ENCODE measurements at regions not wholly inside any gene's neighbourhood (a gene's known extent, or its start where the extent isn't known, plus 50 kb on each side); places are given as distances from the start of the nearest gene placed in this dataset.
A peak's percentile ranks its signal among the peaks of the same experiment; 100 is the strongest.
"Not testable (repeated sequence)": the region's sequence is repeated elsewhere in the genome, so short reads cannot be mapped to it uniquely, and the experiment has no call there.

DNA sequence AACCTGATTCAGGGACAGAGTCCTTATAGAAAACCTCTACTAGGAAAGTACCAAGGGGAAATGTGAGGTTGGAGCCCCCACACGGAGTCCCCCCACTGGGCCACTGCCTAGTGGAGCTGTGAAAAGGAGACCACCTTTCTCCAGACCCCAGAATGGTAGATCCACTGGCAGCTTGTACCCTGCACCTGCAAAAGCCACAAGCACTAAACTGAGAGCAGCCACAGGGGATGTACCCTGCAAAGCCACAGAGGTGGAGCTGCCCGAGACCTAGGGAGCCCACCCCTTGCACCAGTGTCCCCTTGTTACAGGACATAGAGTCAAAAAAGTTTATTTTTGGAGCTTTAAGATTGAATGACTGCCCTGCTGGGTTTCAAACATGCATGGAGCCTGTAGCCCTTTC lies 87.2 kb upstream of the KCNMA1 start:
- no peak for DNase-seq (ENCODE audit: low read depth)
- H3K4me3 ChIP-seq (ENCODE audit: low read depth, low read length): no peak overlapping the region
- TF ChIP-seq, protein P1, sequence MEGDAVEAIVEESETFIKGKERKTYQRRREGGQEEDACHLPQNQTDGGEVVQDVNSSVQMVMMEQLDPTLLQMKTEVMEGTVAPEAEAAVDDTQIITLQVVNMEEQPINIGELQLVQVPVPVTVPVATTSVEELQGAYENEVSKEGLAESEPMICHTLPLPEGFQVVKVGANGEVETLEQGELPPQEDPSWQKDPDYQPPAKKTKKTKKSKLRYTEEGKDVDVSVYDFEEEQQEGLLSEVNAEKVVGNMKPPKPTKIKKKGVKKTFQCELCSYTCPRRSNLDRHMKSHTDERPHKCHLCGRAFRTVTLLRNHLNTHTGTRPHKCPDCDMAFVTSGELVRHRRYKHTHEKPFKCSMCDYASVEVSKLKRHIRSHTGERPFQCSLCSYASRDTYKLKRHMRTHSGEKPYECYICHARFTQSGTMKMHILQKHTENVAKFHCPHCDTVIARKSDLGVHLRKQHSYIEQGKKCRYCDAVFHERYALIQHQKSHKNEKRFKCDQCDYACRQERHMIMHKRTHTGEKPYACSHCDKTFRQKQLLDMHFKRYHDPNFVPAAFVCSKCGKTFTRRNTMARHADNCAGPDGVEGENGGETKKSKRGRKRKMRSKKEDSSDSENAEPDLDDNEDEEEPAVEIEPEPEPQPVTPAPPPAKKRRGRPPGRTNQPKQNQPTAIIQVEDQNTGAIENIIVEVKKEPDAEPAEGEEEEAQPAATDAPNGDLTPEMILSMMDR (conservative IDR thresholded peaks at IDR 0.05; ENCODE audit: low read depth, low read length): no peak

DNA sequence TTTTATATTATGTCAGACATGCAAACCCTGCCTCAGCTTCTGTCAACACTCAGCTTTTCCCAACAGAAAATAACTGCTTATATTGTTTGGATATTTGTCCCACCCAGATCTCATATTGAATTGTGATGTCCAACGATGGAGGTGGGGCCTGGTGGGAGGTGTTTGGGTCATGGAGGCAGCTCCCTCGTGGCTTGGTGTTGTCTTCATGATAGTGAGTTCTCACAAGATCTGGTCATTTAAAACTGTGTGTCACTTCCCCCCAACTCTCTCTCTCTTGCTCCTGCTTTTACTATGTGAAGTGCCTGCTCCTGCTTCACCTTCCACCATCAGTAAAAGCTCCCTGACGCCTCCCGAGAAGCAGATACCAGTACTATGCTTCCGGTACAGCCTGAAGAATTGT lies 85.8 kb upstream of the KCNMA1 start:
- DNase-seq (ENCODE audit: low read depth): no peak
- no peak overlapping the region for H3K4me3 ChIP-seq (ENCODE audit: low read depth, low read length)
- TF ChIP-seq, protein P1 (conservative IDR thresholded peaks at IDR 0.05; ENCODE audit: low read depth, low read length): no peak

DNA sequence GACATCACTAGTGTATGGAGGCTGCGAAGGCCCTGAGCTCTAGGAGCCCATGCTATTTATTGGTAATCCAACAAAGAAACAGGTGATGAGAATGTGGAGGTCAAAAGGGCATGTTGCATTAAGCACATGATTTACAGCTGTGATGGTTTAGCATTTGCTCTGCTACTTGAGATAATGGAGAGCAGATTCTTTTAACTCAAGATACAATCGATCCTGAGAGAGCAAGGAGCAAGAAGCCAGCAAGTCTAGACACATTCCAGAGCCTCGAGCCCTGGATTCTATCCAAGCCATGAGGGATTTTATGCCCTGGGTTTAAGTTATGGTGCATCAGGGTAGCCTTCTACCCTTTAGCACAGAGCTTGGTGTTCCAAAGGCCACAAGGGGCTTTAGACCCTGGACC lies 85.3 kb upstream of the KCNMA1 start:
- peak; percentile 75 for DNase-seq (ENCODE audit: low read depth)
- not testable (repeated sequence) for H3K4me3 ChIP-seq (ENCODE audit: low read depth, low read length)

DNA sequence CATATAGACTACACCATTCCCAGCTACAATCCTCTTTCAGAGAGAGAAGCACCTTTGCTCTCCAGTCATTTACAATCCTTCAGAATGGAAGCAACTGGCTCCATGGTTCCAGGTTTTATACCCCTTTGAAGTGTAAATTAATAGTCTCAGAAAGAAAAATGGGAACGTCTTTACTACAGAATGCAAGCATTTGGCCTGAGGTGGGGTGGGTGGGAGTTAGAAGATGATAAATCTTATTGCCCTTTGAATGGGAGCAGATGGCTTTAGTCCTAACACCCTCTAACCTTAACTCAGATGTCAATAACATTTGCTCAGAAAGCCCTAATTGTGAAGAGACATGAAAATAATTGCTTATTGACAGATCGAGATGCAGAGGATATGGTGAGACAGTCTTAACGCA lies 84.2 kb upstream of the KCNMA1 start:
- TF ChIP-seq, protein P1 (conservative IDR thresholded peaks at IDR 0.05; ENCODE audit: low read depth, low read length): no peak
- DNase-seq (ENCODE audit: low read depth): no peak
- no peak overlapping the region for H3K4me3 ChIP-seq (ENCODE audit: low read depth, low read length)

DNA sequence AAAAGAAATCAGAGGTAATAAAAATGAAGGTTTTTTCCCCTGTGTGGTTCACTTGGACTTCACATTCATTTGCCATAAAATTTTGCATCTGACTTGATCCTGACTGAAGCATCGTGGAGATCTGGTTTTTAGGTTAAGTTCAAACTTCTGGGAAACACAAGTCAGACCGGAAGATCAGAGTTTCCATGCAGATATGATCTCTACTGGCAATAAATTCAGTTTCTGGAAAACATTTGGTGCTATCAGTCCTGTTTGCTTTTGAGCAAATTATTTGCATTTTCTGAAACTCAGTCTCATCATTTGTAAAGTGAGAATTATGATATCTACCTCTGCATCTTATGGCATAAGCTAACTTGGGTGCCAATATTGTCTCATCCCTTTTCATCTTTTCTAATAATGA lies 81.3 kb upstream of the KCNMA1 start:
- TF ChIP-seq, protein P1 (conservative IDR thresholded peaks at IDR 0.05; ENCODE audit: low read depth, low read length): no peak
- no peak overlapping the region for H3K4me3 ChIP-seq (ENCODE audit: low read depth, low read length)
- no peak for DNase-seq (ENCODE audit: low read depth)

DNA sequence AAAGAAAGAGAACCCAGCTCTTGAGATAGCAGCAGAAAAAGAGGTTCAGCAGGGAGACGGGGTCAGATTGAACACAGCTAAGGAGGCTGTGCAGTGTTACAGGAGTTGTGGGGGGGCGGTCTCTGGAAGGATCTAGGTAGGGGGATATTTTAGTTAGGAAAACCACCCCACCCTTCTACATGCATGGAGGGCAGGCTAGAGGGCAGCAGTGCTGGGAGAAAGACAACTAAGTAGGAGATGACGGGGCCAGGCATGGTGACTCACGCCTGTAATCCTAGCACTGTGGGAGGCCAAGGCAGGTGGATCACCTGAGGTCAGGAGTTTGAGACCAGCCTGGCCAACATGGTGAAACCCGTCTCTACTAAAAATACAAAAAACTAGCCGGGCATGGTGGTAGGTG lies 80.7 kb upstream of the KCNMA1 start:
- H3K4me3 ChIP-seq (ENCODE audit: low read depth, low read length); DNase-seq (ENCODE audit: low read depth): not testable (repeated sequence)

DNA sequence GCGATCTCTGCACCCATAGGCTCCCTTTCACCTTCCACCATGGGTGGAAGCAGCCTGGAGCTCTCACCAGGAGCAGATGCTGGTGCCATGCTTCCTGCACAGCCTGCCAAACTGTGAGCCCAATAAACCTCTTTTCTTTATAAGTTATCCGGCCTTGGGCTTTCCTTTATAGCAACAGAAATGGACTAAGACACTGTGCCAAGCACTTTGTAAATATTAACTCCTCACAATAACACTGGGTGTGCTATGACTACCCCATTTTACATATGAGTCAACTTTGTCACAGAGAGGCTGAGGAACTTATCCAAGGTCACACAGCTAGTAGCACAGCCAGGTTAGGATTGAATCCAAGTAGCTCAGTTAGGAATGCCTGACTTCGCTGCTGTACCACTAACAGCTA lies 79.7 kb upstream of the KCNMA1 start:
- H3K4me3 ChIP-seq (ENCODE audit: low read depth, low read length): no peak overlapping the region
- TF ChIP-seq, protein P1 (conservative IDR thresholded peaks at IDR 0.05; ENCODE audit: low read depth, low read length): no peak
- DNase-seq (ENCODE audit: low read depth): no peak

DNA sequence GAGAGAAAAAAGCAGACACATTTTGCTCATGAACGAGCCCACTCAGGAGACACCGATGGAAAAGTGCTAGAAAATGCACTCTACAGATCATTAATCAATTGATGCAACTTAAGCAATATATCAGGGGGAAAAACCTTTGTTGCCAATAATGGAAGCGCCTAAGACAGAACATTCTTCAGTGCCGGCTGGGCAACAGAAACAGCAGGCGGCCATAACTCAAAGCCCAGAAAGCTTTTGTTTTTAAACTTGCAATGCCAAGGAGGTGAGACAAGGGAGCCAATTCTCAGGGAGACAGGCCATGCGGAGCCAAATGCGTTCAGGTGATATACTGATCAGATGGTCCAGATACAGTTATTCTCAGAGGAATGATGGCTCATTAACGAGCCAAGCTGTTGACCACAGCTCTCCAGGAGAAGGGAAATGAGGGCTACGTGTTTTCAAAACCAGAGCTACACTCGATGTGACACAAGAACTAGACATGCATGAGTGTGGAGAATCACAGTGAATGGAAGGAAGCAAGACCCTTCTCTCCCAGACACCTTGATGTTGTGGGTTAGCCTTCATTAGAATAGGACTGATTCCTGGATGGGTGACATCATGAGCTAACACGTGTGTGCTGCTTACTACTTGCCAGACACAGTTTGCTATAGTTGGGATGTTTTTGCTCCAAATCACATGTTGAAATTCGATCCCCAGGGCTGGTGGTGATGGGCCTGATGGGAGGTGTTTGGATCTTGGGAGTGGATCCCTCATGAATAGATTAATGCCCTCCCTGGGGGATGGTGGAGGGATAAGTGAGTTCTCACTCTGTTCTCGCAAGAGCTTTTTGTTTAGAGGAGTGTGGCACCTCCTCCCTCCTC lies 79.1 kb upstream of the KCNMA1 start:
- H3K4me3 ChIP-seq (ENCODE audit: low read depth, low read length): no peak overlapping the region
- peak; percentile 66 for DNase-seq (ENCODE audit: low read depth)
- TF ChIP-seq, protein P1 (conservative IDR thresholded peaks at IDR 0.05; ENCODE audit: low read depth, low read length): no peak
